Ishikawa (cell line): ENCODE measurements at regions not wholly inside any gene's neighbourhood (a gene's known extent, or its start where the extent isn't known, plus 50 kb on each side); places are given as distances from the start of the nearest gene placed in this dataset.

ENCODE experiments used
- CEBPB ChIP-seq: IDR thresholded peaks from 2 replicates; pipeline ENCODE4 v1.6.1; 2012
- CREB1 ChIP-seq: IDR thresholded peaks from 2 replicates; pipeline ENCODE4 v1.6.1; 2012; ENCODE audit warnings: low read depth
- EGR1 ChIP-seq: IDR thresholded peaks from 2 replicates; pipeline ENCODE4 v1.6.1; 2012
- EP300 ChIP-seq: IDR thresholded peaks from 2 replicates; pipeline ENCODE4 v1.6.1; 2012; ENCODE audit warnings: borderline replicate concordance
- FOXM1 ChIP-seq: IDR thresholded peaks from 2 replicates; pipeline ENCODE4 v1.6.1; 2012; ENCODE audit warnings: low read depth, borderline replicate concordance
- MAX ChIP-seq: IDR thresholded peaks from 2 replicates; pipeline ENCODE4 v1.6.1; 2012
- NFIC ChIP-seq: IDR thresholded peaks from 2 replicates; pipeline ENCODE4 v1.6.1; 2012
- RAD21 ChIP-seq: IDR thresholded peaks from 2 replicates; pipeline ENCODE4 v1.6.1; 2012; ENCODE audit warnings: low read depth
- REST ChIP-seq: IDR thresholded peaks from 2 replicates; pipeline ENCODE4 v1.6.1; 2012; ENCODE audit warnings: low read depth, mild to moderate bottlenecking
- TAF1 ChIP-seq: IDR thresholded peaks from 2 replicates; pipeline ENCODE4 v1.6.1; 2012; ENCODE audit warnings: low read depth, mild to moderate bottlenecking
- TCF12 ChIP-seq: IDR thresholded peaks from 2 replicates; pipeline ENCODE4 v1.6.1; 2012; ENCODE audit warnings: low read depth
- TEAD4 ChIP-seq: IDR thresholded peaks from 2 replicates; pipeline ENCODE4 v1.6.1; 2012
- USF1 ChIP-seq: IDR thresholded peaks from 2 replicates; pipeline ENCODE4 v1.6.1; 2012
- YY1 ChIP-seq: IDR thresholded peaks from 2 replicates; pipeline ENCODE4 v1.6.1; 2012; ENCODE audit warnings: low read depth
- ZBTB7A ChIP-seq: IDR thresholded peaks from 2 replicates; pipeline ENCODE4 v1.6.1; 2012; ENCODE audit warnings: low read depth

GRCh38 chr1:244165021-244165420 is 113.9 kb downstream of the ZBTB18 start:
- TF ChIP-seq RAD21, result no peak
- TF ChIP-seq USF1, result no peak
- no peak for TF ChIP-seq REST
- TF ChIP-seq MAX, result no peak
- TF ChIP-seq TAF1, result no peak
- no peak for TF ChIP-seq FOXM1

- no peak for TF ChIP-seq TEAD4
- TF ChIP-seq FOXM1, result no peak
- no peak for TF ChIP-seq NFIC
- no peak for TF ChIP-seq RAD21
- TF ChIP-seq YY1, result no peak
- TF ChIP-seq EP300, result no peak
- no peak for TF ChIP-seq TCF12
- no peak for TF ChIP-seq REST
- TF ChIP-seq CREB1, result no peak
- TF ChIP-seq USF1, result no peak
- no peak for TF ChIP-seq CEBPB
- TF ChIP-seq TAF1, result no peak
- no peak for TF ChIP-seq ZBTB7A
- TF ChIP-seq EGR1, result no peak
- no peak for TF ChIP-seq MAX
Observed at GRCh38 chr1:244165701-244166100, 114.6 kb downstream of the ZBTB18 start.

- TF ChIP-seq MAX, result no peak
Observed at GRCh38 chr1:244171241-244171985, 120.3 kb downstream of the ZBTB18 start.

- no peak for TF ChIP-seq FOXM1
- TF ChIP-seq YY1, result no peak
- no peak for TF ChIP-seq CREB1
- no peak for TF ChIP-seq NFIC
- TF ChIP-seq REST, result no peak
- no peak for TF ChIP-seq USF1
- TF ChIP-seq CEBPB, result no peak
- TF ChIP-seq EGR1, result no peak
- no peak for TF ChIP-seq MAX
Observed at GRCh38 chr1:244173240-244173639, 122.2 kb downstream of the ZBTB18 start.
